ENCODE measurements at regions not wholly inside any gene's neighbourhood (a gene's known extent, or its start where the extent isn't known, plus 50 kb on each side); places are given as distances from the start of the nearest gene placed in this dataset.

DNA sequence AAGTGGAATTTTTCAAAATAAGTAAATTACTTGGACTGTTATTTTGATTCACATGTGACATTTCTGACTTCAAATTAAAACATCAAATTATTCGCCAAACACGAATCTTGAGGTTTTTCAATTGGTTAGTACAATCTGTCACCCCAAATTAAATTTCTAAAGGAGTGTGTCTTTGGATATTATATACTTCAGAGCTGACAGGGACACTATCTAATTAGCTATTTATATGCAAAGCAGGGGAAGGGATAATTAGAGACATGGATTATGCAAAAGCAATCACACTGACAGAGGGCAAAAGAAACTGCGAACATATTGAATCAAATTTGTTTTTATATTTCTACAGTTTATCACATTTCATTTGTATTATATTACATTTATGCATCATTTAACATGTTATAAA lies 433.0 kb downstream of the KIF2B start:
- TF ChIP-seq, protein P1, sequence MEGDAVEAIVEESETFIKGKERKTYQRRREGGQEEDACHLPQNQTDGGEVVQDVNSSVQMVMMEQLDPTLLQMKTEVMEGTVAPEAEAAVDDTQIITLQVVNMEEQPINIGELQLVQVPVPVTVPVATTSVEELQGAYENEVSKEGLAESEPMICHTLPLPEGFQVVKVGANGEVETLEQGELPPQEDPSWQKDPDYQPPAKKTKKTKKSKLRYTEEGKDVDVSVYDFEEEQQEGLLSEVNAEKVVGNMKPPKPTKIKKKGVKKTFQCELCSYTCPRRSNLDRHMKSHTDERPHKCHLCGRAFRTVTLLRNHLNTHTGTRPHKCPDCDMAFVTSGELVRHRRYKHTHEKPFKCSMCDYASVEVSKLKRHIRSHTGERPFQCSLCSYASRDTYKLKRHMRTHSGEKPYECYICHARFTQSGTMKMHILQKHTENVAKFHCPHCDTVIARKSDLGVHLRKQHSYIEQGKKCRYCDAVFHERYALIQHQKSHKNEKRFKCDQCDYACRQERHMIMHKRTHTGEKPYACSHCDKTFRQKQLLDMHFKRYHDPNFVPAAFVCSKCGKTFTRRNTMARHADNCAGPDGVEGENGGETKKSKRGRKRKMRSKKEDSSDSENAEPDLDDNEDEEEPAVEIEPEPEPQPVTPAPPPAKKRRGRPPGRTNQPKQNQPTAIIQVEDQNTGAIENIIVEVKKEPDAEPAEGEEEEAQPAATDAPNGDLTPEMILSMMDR (IDR thresholded peaks at IDR 0.05; ENCODE audit: poor library complexity, severe bottlenecking), result no peak
- no peak overlapping the region for H3K4me3 ChIP-seq (ENCODE audit: severe bottlenecking)
- no peaks in the 10 kb centered on the region for H3K27me3 ChIP-seq (ENCODE audit: insufficient read depth, poor library complexity, severe bottlenecking)
- no peaks in the 10 kb centered on the region for H3K4me1 ChIP-seq (ENCODE audit: insufficient read depth, poor library complexity, severe bottlenecking)
- no peak overlapping the region for H3K27ac ChIP-seq (ENCODE audit: poor library complexity, severe bottlenecking)
- no peaks in the 10 kb centered on the region for H3K9me3 ChIP-seq (ENCODE audit: severe bottlenecking)
- ATAC-seq (ENCODE audit: low read depth) (no peak), DNase-seq (ENCODE audit: low spot score) (no peak)
- no peaks in the 10 kb centered on the region for H3K36me3 ChIP-seq (ENCODE audit: low read depth)

- Histone ChIP-seq H3K9me3 (ENCODE audit: severe bottlenecking) (no peaks in the 10 kb centered on the region), H3K4me3 (ENCODE audit: severe bottlenecking) (no peak overlapping the region), H3K27ac (ENCODE audit: poor library complexity, severe bottlenecking) (no peak overlapping the region), H3K4me1 (ENCODE audit: insufficient read depth, poor library complexity, severe bottlenecking) (no peaks in the 10 kb centered on the region), H3K27me3 (ENCODE audit: insufficient read depth, poor library complexity, severe bottlenecking) (no peaks in the 10 kb centered on the region), H3K36me3 (ENCODE audit: low read depth) (no peaks in the 10 kb centered on the region)
- no peak for ATAC-seq (ENCODE audit: low read depth)
- TF ChIP-seq, protein P1 (IDR thresholded peaks at IDR 0.05; ENCODE audit: poor library complexity, severe bottlenecking), result no peak
- no peak for DNase-seq (ENCODE audit: low spot score)
Observed at GRCh38 chr17:54256401-54256929, 433.7 kb downstream of the KIF2B start.

- Histone ChIP-seq H3K4me1 (ENCODE audit: insufficient read depth, poor library complexity, severe bottlenecking) (no peaks in the 10 kb centered on the region), H3K27ac (ENCODE audit: poor library complexity, severe bottlenecking) (no peak overlapping the region), H3K4me3 (ENCODE audit: severe bottlenecking) (no peak overlapping the region), H3K27me3 (ENCODE audit: insufficient read depth, poor library complexity, severe bottlenecking) (no peaks in the 10 kb centered on the region), H3K36me3 (ENCODE audit: low read depth) (no peaks in the 10 kb centered on the region), H3K9me3 (ENCODE audit: severe bottlenecking) (no peaks in the 10 kb centered on the region)
- DNase-seq (ENCODE audit: low spot score) (no peak), ATAC-seq (ENCODE audit: low read depth) (no peak)
- TF ChIP-seq, protein P1 (IDR thresholded peaks at IDR 0.05; ENCODE audit: poor library complexity, severe bottlenecking), result no peak
Observed at GRCh38 chr17:54257440-54257839, 434.7 kb downstream of the KIF2B start.

DNA sequence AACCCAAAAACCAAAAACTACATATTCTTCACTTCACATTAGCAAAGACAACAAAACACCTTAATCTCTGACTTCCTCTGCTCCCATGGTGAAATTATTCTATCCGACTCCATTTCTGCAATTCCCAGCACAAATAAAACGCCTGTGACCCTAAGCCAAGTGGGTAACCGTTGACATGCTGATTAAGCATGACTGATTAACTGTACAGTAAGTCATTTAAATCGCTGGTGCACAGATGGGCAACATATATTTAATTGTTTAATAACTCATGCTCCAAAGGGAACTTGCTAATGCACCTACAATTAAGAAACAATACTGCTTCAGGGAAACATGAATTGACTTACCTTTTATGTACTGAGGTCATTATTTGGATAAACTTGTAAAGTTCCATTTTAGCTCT lies 436.7 kb downstream of the KIF2B start:
- no peak for DNase-seq (ENCODE audit: low spot score)
- H3K4me3 ChIP-seq (ENCODE audit: severe bottlenecking), result no peak overlapping the region
- no peaks in the 10 kb centered on the region for H3K4me1 ChIP-seq (ENCODE audit: insufficient read depth, poor library complexity, severe bottlenecking)
- H3K27ac ChIP-seq (ENCODE audit: poor library complexity, severe bottlenecking), result no peak overlapping the region
- TF ChIP-seq, protein P1 (IDR thresholded peaks at IDR 0.05; ENCODE audit: poor library complexity, severe bottlenecking), result no peak
- no peaks in the 10 kb centered on the region for H3K27me3 ChIP-seq (ENCODE audit: insufficient read depth, poor library complexity, severe bottlenecking)
- ATAC-seq (ENCODE audit: low read depth), result no peak
- no peaks in the 10 kb centered on the region for H3K9me3 ChIP-seq (ENCODE audit: severe bottlenecking)
- no peaks in the 10 kb centered on the region for H3K36me3 ChIP-seq (ENCODE audit: low read depth)

- Histone ChIP-seq H3K36me3 (ENCODE audit: low read depth) (no peaks in the 10 kb centered on the region), H3K27me3 (ENCODE audit: insufficient read depth, poor library complexity, severe bottlenecking) (no peaks in the 10 kb centered on the region), H3K4me1 (ENCODE audit: insufficient read depth, poor library complexity, severe bottlenecking) (no peaks in the 10 kb centered on the region), H3K4me3 (ENCODE audit: severe bottlenecking) (no peak overlapping the region), H3K27ac (ENCODE audit: poor library complexity, severe bottlenecking) (no peak overlapping the region), H3K9me3 (ENCODE audit: severe bottlenecking) (peaks cover 7% of the 10 kb centered on the region)
- TF ChIP-seq, protein P1 (IDR thresholded peaks at IDR 0.05; ENCODE audit: poor library complexity, severe bottlenecking), result no peak
- ATAC-seq (ENCODE audit: low read depth) (no peak), DNase-seq (ENCODE audit: low spot score) (no peak)
Observed at GRCh38 chr17:54261465-54261864, 438.7 kb downstream of the KIF2B start.
